ENCODE measurements at regions not wholly inside any gene's neighbourhood (a gene's known extent, or its start where the extent isn't known, plus 50 kb on each side); places are given as distances from the start of the nearest gene placed in this dataset.

DNA sequence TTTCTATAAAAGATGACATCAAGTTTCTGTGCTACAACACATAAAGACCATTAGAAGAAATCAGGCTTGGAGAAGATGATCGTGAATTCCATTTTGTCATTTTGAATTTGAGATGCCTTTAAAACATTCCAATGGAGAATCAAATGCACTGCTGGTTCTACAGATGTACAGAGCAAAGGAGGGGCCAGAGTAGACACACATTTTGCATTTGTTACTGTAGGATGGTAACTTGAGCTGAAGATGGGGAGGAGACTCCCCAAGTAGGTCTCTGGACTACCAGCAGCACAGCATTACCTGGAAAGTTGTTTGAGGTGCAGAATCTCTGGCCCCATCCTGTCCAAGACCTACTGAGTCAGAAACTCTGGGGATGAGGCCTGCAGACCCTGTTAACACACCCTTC, 121.6 kb upstream of the RALGAPA2 start:
- Histone ChIP-seq H3K4me3 (no peak overlapping the region), H3K27me3 (replicated peaks; ENCODE audit: insufficient read depth) (no peaks in the 10 kb centered on the region), H3K27ac (no peak overlapping the region), H3K36me3 (no peaks in the 10 kb centered on the region), H3K4me1 (ENCODE audit: control insufficient read depth in 1 of 2, low read depth in 2 of 2) (no peaks in the 10 kb centered on the region), H3K9me3 (no peaks in the 10 kb centered on the region)
- no peak for ATAC-seq (ENCODE audit: insufficient number of reproducible peaks, low FRiP score, low read depth)
- TF ChIP-seq CTCF (IDR thresholded peaks at IDR 0.05): no peak
- DNase-seq (ENCODE audit: low spot score): no peak

DNA sequence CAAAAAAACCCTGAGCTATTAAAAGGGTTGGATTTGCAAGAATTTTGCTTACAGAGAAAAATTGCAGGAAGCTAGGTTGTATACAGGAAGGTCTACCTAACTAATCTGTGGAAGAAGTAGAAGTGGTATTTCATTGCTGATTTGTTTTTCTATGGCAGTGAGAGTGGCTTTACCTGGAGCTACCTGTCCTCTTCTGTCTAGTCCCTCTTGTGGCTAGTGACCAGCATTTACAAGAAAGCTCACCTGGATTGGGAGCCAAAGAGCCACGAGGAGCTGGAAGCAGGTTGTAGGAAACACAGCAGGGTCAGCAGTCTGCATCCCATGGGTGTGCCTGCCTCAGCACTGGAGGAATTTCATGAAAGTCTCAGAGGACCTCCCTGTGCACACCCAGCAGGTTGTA, 120.3 kb upstream of the RALGAPA2 start:
- Histone ChIP-seq H3K27ac (no peak overlapping the region), H3K4me1 (ENCODE audit: control insufficient read depth in 1 of 2, low read depth in 2 of 2) (no peaks in the 10 kb centered on the region), H3K9me3 (no peaks in the 10 kb centered on the region), H3K36me3 (no peaks in the 10 kb centered on the region), H3K27me3 (replicated peaks; ENCODE audit: insufficient read depth) (no peaks in the 10 kb centered on the region), H3K4me3 (no peak overlapping the region)
- ATAC-seq (ENCODE audit: insufficient number of reproducible peaks, low FRiP score, low read depth): no peak
- TF ChIP-seq CTCF (IDR thresholded peaks at IDR 0.05): no peak
- DNase-seq (ENCODE audit: low spot score): no peak

DNA sequence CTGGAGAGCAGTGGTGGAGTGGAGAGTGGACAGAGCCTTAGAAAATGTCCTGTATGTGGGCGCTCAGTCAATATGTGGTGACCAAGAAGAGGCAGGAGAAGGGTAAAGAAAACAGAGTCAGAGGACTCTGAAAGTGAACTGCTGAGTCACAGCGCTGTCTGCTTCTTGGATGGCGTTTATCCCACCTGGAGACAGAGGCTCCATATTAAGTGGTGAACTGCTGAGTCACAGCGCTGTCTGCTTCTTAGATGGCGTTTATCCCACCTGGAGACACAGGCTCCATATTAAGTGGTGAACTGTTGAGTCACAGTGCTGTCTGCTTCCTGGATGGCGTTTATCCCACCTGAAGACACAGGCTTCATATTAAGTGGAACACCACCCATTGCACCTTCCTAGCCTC, 119.3 kb upstream of the RALGAPA2 start:
- no peak overlapping the region for H3K4me3 ChIP-seq
- no peak overlapping the region for H3K27ac ChIP-seq
- H3K4me1 ChIP-seq (ENCODE audit: control insufficient read depth in 1 of 2, low read depth in 2 of 2): no peaks in the 10 kb centered on the region
- H3K36me3 ChIP-seq: no peaks in the 10 kb centered on the region
- TF ChIP-seq CTCF (IDR thresholded peaks at IDR 0.05): no peak
- H3K27me3 ChIP-seq (replicated peaks; ENCODE audit: insufficient read depth): no peaks in the 10 kb centered on the region
- ATAC-seq (ENCODE audit: insufficient number of reproducible peaks, low FRiP score, low read depth): no peak
- H3K9me3 ChIP-seq: no peaks in the 10 kb centered on the region
- no peak for DNase-seq (ENCODE audit: low spot score)

GRCh38 chr20:20829681-20830080, 117.2 kb upstream of the RALGAPA2 start:
- no peak overlapping the region for H3K27ac ChIP-seq
- H3K4me3 ChIP-seq: no peak overlapping the region
- DNase-seq (ENCODE audit: low spot score) (no peak), ATAC-seq (ENCODE audit: insufficient number of reproducible peaks, low FRiP score, low read depth) (no peak)
- H3K4me1 ChIP-seq (ENCODE audit: control insufficient read depth in 1 of 2, low read depth in 2 of 2): no peaks in the 10 kb centered on the region
- H3K36me3 ChIP-seq: no peaks in the 10 kb centered on the region
- no peaks in the 10 kb centered on the region for H3K9me3 ChIP-seq
- H3K27me3 ChIP-seq (replicated peaks; ENCODE audit: insufficient read depth): no peaks in the 10 kb centered on the region
- TF ChIP-seq CTCF (IDR thresholded peaks at IDR 0.05): no peak

- Histone ChIP-seq H3K4me1 (ENCODE audit: control insufficient read depth in 1 of 2, low read depth in 2 of 2) (no peaks in the 10 kb centered on the region), H3K9me3 (no peaks in the 10 kb centered on the region), H3K27ac (no peak overlapping the region), H3K4me3 (no peak overlapping the region), H3K36me3 (no peaks in the 10 kb centered on the region), H3K27me3 (replicated peaks; ENCODE audit: insufficient read depth) (no peaks in the 10 kb centered on the region)
- DNase-seq (ENCODE audit: low spot score): no peak
- no peak for ATAC-seq (ENCODE audit: insufficient number of reproducible peaks, low FRiP score, low read depth)
- no peak for TF ChIP-seq CTCF (IDR thresholded peaks at IDR 0.05)
Measured at GRCh38 chr20:20827992-20828597, 115.7 kb upstream of the RALGAPA2 start.
